G401 (cell line): ENCODE measurements at regions not wholly inside any gene's neighbourhood (a gene's known extent, or its start where the extent isn't known, plus 50 kb on each side); places are given as distances from the start of the nearest gene placed in this dataset.

Source experiments
- DNase-seq: peaks from one replicate; pipeline ENCODE4 v3.0.0-alpha.2; 2015; ENCODE audit warnings: low spot score
- in situ Hi-C: cut with HindIII; loops from 2 replicates; pipeline ENCODE4 v1.10.0; 2016; ENCODE audit warnings: low sequenced_read_pairs, mixed read lengths

DNA sequence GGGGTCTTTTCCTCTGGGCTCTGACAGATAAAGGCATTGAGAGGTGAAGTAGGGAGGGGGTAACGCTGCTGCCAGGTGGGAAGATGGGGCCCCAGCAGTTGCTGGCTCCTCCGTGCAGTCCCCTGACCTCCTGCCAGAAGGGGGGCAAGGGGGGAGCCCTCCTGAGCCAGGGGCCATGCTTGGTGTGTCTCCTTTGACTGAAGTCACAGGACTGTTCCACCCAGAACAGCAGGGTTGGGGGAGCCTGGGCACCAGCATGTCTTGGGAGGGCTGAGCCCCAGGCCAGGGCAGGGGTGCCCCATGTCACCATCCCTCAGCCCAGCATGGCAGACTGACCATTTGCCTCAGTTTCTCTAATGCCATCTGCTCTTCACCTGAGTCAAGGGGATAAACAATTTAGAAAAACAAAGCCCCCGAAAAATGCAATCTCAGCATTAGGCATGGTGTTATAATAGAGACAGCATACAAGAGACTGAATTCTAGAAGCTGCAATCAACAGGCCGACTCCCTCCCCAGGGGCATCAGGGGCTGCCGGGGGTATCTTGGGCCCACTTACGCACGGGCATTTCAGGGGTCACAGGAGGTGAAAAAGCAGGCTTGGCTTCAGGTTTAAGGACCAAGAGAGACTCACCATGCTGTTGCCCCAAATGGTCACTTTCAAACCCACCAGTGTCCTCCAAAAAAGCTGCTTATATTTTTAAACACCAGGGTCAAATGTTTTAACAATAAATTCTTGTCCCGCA lies 108.6 kb upstream of the GPR26 start:
- no peak for DNase-seq
- in situ Hi-C loops = no loop called here

DNA sequence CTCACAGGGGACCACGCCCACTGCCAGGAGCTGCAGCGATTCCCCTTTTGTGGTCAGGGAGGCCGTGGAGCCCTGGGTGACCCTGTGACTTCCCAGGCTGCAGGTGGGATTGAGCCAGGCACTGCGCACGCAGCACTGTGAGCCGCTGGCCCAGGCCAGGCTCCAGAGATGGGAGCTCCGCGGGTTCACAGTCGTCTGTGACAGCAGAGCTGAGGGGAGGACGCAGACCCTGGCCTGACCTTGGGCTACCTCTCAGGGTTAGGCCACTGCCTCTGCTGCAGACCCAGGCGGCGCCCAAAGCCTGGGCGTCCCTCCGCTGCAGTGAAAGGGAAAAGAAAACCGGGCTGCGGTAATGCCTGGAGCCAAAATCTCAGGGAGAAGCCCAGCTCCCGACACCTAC lies 107.5 kb upstream of the GPR26 start:
- in situ Hi-C loops = no loop called here

DNA sequence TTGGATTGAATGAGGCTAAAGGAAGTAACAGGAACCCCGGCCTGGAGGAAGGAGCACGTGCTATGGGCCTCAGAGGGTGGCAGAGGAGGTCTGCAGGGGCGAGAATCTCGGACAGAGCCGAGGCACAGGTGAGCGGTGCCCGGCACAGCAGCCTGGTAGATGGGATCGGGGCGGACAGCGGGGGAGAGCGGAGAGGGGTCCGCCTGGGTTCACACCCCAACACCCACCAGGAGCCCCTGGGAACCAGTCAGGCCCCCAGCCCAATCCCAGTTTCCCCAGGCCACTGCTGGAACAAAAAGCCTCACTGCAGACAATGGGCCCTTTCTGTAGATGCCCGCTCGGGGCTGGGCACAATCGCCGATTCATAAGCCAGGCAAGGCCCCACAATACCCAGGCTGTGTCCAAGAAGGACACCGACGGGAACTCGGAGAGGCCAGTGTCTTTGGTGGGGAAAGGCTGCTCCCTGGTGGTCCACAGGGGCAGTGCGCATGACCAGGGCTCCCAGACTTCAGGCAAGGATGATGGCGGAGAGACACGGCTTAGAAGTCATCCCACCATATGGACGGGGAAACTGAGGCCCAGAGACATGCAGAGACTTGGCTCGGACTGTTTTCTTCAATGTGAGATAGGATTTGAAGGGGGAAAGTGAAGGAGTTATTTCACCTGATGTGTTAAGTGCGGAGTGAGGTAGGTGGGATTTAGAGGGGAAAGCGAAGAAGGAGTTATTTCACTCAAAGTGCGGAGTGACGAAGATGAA lies 106.9 kb upstream of the GPR26 start:
- peak; percentile 46 for DNase-seq
- in situ Hi-C loops = no loop called here

More for the DNA sequence above, 107.5 kb upstream of the GPR26 start:
- DNase-seq = no peak

DNA sequence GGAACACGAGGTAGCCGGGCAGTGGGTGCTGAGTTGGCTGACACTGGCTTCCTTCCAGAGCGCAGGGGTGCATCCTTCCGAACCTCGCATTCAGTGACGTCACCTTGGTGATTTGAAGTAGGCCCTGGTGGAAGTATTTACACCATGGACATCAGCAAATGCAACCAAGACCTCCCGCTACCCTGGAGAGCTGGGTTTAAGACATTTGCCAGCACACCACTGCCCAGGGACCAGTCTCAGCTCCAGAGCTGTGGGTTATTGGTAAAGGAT lies 106.4 kb upstream of the GPR26 start:
- no peak for DNase-seq
- in situ Hi-C loops = no loop called here

DNA sequence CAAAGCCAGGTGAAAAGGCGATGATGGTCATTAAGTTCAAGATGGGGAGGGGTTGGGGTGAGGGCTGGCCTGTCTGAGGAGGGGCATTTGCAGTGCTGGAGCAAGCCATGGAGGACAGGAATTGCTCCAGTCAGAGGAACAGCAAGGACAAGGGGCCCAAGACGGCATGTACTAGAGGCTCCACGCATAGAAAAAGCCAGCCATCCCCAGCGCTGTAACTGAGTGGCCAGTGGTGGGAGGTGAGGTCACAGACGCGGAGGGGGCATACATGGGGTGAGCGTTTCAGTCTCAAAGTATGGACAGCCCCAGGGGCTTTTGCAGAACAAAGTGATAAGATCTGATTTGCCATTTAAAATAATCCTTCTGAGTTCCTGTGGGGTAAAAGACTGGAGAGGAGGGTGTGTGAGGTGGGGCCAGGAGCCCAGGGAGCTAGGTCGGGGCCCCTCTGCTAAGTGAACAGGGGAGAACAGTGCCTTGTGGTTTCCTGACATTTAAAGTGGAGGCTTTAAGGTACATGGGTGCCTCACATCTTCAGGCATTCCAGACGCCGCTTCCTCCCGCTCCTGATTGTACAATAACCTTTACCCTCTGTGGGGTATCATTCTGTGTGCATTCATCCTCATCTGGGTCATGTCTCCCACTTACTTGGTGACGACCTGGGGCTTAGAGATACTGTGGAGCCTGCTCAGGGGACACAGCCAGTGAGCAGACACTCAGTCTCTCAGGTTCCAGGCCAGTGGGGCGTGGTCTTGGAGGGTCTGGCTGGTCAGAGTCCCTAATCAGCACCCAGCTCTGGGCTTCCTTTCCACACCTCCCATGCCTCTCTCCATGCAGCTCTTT lies 105.6 kb upstream of the GPR26 start:
- DNase-seq = no peak
- in situ Hi-C loops = no loop called here

DNA sequence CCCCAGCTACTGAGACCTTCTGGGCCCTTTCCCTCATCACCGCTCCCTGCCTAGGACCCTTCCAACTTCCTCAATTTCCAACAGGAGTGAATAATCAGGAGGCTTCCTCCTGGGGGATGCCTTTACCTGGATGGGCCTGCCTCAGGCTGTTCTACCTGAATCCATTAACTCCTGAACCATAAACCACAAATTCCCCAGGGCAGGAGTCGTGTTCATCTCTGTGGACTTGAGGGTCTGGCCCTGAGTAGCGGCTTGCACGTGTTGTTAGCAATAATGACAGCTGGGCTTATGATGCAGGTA lies 105.1 kb upstream of the GPR26 start:
- DNase-seq = no peak
- in situ Hi-C loops = no loop called here

DNA sequence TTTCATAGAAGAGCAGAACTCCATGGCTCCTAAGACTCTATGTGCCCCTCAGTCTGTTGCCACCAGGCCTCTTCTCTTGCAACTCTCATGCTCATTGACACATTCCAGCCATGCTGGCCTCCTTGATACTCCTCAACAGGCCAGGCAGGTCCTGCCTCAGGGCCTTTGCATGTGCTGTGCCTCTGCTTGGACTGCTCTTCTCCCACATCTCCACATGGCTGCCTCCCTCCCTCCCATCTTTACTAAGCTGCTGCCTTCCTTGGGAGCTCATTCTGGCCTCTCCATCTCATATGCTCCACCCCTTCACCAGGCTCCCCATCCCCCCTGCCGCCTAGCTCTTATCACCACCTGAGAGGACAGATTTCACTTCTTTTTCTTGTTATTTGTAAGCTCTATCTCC lies 103.8 kb upstream of the GPR26 start:
- in situ Hi-C loops = no loop called here

DNA sequence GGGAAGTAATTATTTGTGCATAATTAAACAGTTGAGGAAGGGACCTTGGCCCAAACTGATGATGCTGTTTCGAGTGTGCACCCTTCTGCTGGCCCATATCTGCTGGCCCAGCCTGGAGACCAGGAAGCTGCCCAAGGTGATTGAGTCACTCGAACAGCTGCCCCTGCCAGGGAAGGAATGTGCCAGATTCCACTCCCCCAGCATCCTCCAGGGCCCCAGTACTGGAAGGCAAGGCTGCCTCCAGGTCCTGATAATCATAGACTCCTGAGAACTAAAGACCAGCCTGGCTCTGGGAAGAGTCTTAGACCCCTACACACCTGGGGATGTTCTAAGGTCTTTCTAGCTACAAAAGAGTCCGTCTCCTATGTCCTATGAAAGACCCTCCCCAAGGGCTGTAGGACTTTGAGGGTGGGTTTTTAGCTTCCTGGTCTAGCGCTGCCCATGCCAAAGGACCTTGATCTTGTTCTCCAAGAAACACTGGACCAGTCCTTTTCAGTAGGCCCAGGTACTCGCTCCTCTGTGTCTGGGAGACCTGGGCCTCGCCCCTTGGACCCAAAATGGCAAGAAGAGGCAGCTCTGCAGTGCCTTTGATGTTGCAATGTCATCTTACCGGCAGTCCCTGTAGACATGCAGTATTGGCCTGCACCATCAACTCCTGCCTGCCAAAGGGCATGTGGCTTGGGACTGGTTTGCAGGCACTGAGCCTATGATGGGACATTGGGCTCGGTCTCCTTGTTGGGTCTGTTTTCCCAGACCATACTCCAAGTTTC lies 103.2 kb upstream of the GPR26 start:
- DNase-seq = no peak
- in situ Hi-C loops = no loop called here

More for the DNA sequence above, 103.8 kb upstream of the GPR26 start:
- DNase-seq = no peak

DNA sequence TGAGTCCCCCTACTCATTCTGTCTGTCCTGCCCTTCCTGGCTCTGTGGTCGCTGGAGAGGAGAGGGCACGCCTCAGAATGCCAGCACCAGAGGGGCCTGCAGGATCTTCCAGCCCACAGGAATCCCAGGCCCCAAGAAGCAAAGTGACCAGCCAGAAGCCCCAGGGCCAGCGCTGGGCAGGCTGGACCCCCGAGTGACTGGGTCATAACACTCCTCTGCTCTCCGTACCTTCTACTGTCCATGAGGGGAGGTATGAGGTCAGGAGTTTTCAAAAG lies 102.6 kb upstream of the GPR26 start:
- in situ Hi-C loops = no loop called here
- no peak for DNase-seq

DNA sequence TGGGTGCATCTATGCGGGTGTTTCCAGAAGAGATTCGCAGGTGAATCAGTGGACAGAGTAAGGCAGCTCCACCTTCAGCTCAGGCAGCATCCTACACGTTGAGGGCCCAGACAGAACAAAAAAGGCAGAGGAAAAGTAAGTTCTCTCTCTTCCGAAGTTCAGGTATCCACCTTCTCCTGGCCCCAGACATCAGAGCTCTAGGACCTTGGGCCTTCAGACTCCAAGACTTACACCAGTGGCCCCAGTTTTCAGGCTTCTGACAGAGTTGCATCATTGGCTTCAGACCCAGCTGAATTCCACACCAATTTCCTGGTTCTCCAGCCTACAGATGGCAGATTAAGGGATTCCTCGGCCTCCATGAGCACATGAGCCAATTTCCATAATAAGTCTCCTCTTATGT lies 102.2 kb upstream of the GPR26 start:
- in situ Hi-C loops = no loop called here
- no peak for DNase-seq

DNA sequence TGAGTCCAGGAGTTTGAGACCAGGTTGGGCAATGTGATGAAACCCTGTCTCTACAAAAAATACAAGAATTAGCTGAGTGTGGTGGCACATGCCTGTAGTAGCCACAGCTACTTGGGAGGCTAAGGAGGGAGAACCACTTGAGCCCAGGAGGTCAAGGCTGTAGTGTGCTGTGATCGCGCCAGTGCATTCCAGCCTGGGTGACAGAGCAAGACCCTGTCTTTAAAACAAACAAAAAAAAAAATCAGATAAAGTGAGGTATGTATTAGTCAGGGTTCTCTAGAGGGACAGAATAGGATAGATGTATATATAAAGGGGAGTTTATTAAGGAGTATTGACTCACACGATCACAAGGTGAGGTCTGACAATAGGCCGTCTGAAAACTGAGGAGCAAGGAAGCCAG lies 101.5 kb upstream of the GPR26 start:
- in situ Hi-C loops = no loop called here
- DNase-seq = no peak

DNA sequence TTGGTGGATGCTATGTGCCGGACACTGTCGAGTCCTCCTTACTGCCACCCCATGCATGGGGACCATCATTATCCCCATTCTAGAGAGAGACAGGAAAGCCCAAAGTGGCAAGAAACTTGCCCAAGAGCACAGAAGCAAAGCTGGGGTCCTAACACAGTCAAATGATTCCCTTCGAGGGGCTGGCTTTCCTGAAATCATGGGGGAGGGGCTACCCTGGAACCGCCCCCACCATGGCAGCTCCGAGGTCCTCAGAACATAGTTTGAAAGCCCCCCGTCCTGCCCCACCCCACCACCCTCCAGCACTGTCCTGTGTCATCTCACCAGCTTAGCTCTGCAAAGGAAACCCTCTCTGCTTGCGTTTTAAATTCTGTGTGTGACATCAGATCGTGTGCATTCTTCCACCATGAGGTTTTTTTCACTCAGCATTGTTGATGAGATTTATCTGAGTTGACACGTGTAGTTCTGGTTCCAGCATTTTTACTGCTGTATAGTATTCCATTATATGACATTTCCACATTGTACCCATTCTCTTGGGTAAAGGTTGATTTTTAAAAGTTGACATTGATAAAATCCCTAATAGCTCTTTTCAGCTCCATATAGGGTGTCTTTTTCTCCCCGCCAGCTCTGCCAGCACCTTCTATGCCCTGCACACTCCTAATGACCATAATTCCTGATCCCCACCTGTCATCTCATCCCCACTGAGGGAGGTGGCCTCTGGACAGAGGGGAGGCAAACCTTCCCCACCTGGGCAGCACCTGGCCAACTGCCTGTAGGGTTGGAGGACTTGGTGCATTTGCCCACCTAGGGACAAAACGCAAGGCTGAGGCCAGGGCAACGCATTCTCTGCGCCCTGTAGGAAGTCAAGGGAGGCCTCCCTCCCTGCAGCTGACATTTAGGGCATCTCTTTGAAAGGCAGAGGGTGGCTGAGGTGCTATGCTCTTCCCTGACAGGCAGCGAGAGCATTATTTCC lies 100.2 kb upstream of the GPR26 start:
- in situ Hi-C loops = no loop called here
- DNase-seq = no peak

DNA sequence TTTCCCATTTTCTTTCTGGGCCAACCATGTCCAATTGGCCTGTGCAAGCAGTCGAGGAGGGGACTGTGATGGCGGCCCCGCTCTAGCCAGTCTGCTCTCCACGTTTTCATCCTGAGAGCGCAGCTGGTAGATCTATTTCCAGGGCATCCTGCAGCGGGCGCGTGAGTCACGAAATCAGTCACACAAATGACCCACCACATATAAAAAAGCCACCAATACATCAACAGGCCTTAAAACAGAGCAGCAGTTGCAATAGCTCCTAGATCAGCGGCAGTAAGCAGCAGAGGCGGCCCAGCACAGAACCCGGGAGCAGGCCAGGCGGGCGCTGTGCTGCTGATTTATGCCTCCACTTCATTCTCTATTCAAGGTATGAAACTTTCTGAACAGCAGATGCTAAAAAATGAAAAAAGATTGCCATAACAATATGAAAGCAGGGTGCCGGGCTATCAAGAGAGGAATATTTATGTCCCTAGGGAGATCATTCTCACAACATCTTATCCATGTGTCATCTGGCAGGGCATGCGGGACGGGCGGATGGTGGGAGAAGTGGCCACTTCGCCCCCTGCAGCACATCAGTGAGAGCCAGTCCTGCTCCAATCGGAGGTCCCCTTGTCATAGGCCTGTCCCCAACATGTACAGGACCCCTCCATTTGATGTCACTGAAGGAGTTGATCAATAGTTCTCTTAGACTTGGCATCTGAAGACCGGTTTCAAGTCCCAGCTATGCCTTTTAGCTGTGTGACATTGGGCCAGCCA lies 98.0 kb upstream of the GPR26 start:
- in situ Hi-C loops = no loop called here
- no peak for DNase-seq

DNA sequence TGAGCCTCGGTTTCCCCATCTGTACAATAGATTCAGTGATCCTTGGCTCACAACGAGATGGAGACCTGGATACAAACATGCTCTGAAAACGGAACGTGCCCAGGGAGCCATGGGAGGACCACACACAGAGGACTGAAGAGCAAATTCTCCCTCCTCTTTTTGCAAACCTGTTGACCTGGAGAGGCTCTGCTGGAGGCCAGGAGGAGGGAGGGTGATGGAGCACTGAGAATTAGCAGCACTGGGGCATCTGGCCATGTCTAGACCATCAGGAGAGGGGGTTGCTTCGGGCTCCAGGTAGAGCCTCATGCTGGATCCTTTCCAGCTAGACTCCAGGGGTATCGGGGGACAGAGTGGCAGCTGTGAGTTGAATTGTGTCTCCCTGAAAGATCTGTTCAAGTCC lies 97.4 kb upstream of the GPR26 start:
- in situ Hi-C loops = no loop called here
- DNase-seq = no peak

DNA sequence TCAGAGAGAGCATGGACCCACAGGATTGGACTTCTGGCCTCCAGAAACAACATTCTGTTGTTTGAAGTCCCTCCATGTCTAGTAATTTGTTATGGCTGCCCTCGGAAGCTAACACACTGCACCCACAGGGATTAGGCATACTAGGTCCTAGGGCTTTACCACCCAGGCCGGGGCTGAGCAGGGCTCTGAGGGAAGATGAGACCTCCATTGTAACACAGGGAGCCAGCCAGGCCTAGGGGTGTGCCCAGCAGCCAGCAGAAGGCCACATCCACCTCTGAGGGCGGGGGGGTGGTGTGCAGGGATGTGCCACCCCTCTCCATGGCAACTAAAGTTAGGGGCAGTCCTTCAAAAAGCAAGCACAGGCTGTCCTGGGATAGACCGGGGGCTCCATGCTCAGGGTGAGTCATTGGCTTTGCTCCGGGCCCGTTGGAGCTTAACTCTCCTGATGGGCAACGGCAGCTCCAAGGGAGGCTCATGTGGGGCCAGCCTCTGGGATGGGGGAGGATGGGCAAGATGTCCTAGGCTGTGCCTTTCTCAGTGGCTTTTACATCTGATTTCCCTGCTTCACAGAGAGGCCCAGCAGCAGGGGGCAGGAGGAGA lies 96.6 kb upstream of the GPR26 start:
- in situ Hi-C loops = no loop called here
- no peak for DNase-seq

DNA sequence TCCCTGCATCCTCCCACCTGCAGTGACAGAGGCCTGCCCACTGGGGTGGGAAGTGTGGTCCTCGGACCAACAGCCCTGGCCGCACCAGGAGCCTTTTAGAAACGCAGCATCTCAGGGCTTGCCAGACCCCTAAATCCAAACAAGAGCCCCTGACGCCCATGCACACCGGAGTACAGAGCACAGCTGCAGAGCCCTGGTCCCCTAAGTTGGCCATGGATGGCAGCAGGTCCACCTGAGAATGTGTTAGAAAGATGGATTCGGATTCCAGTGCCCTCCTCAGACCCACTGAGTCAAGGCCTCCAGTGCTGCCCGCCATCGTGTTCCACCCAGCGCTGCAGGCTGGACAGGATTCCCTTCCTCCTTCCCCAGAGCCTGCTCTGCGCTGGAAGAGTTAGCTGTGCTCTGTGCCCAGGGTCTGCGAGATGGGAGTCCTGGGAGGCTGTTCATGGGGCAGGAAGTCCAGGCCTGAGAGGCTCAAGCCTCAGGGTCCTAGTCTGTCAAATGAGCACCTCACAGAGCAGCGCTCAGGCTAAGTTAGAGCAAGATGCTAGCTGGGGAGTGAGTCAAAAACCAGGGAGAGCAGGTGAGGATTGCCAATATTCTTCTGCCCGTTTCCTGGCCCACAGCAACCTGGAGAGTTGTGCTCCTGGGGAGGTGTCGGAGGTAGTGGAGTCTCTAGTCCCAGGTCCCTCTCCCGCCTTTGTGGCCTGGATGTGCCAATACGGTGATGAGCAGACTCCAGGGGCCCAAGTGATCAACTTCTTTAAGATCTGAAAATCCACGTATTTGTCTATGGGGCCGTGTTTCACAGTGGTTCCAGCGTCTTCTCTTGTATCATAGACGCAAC lies 95.9 kb upstream of the GPR26 start:
- in situ Hi-C loops = no loop called here
- no peak for DNase-seq

DNA sequence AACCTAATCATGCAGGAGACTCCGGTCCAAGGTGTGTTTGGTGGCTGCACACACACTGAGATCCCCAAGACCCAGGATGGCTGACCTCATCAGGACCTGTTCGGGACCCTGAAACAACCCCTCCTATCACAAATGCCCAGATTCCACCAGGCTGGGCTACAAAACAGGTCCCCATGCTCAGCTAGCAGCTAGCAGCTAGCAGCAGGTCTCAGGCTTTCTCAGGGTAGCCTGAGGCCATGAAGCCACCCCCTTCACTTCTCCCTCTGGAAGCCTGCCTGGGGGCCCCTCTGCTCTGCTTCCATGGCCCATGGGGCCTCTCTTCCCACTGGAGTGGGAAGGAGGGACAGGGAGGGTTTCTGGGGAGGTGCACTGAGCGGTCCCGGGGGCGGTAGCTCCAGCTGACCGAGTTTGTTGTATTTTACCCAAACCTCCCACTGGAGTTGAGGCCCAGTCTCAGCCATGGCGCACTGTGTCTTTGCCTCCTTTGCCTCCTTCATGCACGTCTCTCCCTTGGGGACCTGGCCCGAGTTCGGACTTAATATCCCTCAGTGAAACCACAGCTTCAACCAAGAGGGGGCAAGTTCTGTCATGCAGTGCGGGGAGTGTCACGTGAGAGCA lies 95.1 kb upstream of the GPR26 start:
- in situ Hi-C loops = no loop called here
- DNase-seq = no peak
